Subcutaneous abdominal adipose tissue (tissue), 5 donors: ENCODE measurements at regions not wholly inside any gene's neighbourhood (a gene's known extent, or its start where the extent isn't known, plus 50 kb on each side); places are given as distances from the start of the nearest gene placed in this dataset.
"Not testable (repeated sequence)": the region's sequence is repeated elsewhere in the genome, so short reads cannot be mapped to it uniquely, and the experiment has no call there.

ENCODE experiments used
- H3K27ac ChIP-seq: one replicate; pipeline ENCODE4 v1.7.0; 2013; ENCODE audit warnings: low read depth, mild to moderate bottlenecking, inconsistent platforms, low read length, moderate library complexity
- H3K27me3 ChIP-seq, 5 donors: one replicate each; pipeline ENCODE4 v1.7.0; 2013; ENCODE audit warnings: low read length in 5 of 5, inconsistent platforms in 1 of 5; ENCODE audit not compliant: control insufficient read depth in 5 of 5, insufficient read depth in 4 of 5
- H3K36me3 ChIP-seq, 5 donors: one replicate each; pipeline ENCODE4 v1.7.0; 2013; ENCODE audit warnings: low read length in 5 of 5; ENCODE audit not compliant: control insufficient read depth in 5 of 5, insufficient read depth in 5 of 5
- H3K4me1 ChIP-seq, 5 donors: one replicate each; pipeline ENCODE4 v1.7.0; 2013; ENCODE audit warnings: low read length in 5 of 5, mild to moderate bottlenecking in 3 of 5, moderate library complexity in 1 of 5; ENCODE audit not compliant: control insufficient read depth in 5 of 5, insufficient read depth in 5 of 5
- H3K4me3 ChIP-seq, 5 donors: one replicate each; pipeline ENCODE4 v1.7.0; 2013; ENCODE audit warnings: low read length in 5 of 5, low read depth in 1 of 5
- H3K9ac ChIP-seq, 5 donors: one replicate each; pipeline ENCODE4 v1.7.0; 2013; ENCODE audit warnings: low read length in 5 of 5, mild to moderate bottlenecking in 4 of 5, moderate library complexity in 3 of 5
- H3K9me3 ChIP-seq, 5 donors: one replicate each; pipeline ENCODE4 v1.7.0; 2013; ENCODE audit warnings: low read length in 5 of 5; ENCODE audit not compliant: control insufficient read depth in 5 of 5
- donor health status: healthy.
- donor health status: healthy.
- donor health status: healthy.
- donor health status: healthy.
- donor health status: healthy.

DNA sequence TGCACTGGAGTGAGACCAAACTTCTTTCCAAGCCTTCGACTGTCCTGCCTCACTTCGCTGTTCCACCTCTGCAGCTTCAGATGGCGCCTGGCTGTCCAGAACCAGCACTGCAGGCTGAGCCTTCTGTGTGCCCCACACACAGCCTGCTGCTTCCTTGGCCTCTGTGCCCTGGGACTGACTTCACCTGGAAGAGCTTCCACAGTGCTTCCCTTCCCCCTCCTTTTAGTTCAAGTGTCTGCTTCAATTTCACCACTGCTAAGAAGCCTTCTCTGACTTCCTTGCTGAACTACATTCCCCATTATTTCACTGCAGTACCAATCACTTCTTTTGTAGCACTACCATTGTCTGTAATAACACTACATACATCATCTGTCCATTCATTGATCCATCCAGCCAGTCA is 315.1 kb upstream of the CHRNA7 start:
- H3K9ac ChIP-seq, H3K27ac ChIP-seq, H3K9me3 ChIP-seq, H3K27me3 ChIP-seq, H3K36me3 ChIP-seq, H3K4me1 ChIP-seq, H3K4me3 ChIP-seq: not testable (repeated sequence)

DNA sequence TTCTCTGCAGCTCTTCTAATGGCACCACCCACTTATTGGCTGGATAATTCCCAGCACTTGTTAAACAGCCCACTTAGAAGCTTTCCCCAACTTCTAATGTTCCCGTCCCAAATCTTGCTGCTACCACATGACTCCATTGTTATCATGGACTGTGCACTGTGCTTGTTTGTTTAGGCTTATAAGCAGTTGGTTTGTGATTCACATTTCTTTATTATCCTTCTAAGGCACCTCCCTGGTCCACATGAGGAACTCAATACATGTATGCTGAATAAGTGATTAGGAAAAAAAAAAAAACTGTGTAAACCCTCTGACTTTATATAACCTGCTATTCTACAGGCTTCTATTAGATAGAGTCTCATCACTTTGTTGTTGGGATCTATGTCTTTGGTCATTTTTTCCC is 311.7 kb upstream of the CHRNA7 start:
- not testable (repeated sequence) for H3K27me3 ChIP-seq, H3K9ac ChIP-seq, H3K9me3 ChIP-seq, H3K27ac ChIP-seq, H3K36me3 ChIP-seq, H3K4me3 ChIP-seq, H3K4me1 ChIP-seq

DNA sequence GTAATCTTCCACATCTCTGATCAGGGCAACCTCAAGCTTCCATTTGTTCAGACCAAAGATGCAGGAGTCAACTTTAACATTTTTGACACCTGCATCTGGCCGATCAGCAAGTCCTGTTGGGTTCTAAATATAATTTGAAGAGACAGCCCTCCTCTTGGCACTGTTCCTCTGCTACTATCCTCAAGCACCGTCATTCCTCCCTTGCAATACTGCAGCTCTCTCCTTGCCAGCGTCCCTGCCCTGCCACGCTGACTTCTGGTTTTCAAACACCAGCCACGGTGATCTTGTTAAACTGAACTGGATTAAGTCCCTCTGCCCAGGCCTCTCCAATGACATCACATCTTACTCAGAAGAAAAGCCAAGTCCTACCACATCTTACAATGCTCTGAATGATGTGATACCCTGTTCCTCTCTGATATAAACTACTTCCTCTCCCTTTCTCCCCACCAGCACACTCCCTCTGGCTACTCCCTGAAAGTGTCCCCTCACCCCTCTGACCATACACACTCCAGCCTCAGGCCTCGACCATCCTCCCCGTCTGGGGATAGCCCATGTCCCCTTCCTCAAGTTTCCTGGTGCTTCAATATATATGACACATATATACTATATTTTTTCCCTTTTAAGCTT is 310.8 kb upstream of the CHRNA7 start:
- H3K4me1 ChIP-seq, H3K4me3 ChIP-seq, H3K36me3 ChIP-seq, H3K27me3 ChIP-seq, H3K27ac ChIP-seq, H3K9ac ChIP-seq, H3K9me3 ChIP-seq: not testable (repeated sequence)

DNA sequence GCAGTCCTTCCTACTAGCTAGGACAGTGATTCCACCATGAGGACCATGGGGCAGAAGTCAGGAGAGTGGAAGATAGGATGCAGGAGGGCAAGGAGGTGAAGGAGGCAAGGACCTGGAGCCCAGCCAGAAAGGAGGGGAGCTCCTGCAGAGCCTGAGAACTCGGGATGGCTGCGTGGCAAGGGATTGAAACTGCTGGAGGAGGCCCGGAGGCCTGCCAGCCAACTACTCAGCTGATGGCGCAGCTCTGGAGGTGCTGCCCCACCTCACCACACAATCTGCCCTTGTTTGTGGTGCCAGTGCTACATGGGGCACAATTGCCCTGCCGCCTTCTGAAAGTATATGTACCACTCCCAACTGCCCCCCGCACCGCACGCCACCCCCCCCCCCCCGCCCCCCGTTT is 307.3 kb upstream of the CHRNA7 start:
- H3K27me3 ChIP-seq, H3K9me3 ChIP-seq, H3K27ac ChIP-seq, H3K4me1 ChIP-seq, H3K4me3 ChIP-seq, H3K36me3 ChIP-seq, H3K9ac ChIP-seq: not testable (repeated sequence)

DNA sequence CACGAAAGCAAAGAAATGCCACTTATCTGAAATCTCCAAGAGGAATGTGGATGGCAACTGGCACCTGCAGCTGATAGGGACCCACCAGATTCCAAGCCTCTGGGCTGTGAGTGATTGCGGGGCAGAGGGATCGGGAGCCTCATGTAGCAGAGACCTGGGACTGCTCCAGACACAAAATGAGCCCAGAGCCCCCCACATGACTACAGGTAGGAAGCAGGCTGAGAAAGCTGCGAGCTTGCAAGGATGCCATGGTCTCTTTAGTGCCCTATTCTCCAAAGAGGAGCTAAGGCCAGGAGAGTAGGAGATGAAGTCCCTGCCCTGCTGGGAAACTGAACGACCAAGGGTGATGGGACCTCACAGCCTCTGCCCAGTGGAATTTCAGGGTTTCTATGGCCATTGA is 305.4 kb upstream of the CHRNA7 start:
- not testable (repeated sequence) for H3K9me3 ChIP-seq, H3K9ac ChIP-seq, H3K4me1 ChIP-seq, H3K27ac ChIP-seq, H3K27me3 ChIP-seq, H3K36me3 ChIP-seq, H3K4me3 ChIP-seq

DNA sequence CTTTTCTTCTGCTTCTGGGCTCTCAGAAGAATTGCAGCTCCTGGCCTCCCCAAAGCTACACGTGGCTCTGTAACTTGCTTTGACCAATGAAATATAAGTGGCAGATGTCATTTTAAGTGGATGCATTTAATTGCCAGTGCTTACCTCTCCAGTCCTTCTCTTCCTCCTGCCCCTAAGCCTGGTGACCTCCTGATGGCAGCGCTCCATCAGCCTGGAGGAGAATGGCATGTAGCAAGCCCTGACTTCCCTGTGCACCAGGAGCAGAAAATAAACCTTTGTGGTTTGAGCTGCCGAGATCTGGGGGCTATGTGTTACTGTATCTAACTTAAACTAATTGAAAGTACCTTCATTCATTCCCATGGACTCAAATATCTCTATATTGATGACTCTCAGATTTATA is 304.7 kb upstream of the CHRNA7 start:
- H3K9me3 ChIP-seq, H3K4me3 ChIP-seq, H3K36me3 ChIP-seq, H3K4me1 ChIP-seq, H3K27ac ChIP-seq, H3K9ac ChIP-seq, H3K27me3 ChIP-seq: not testable (repeated sequence)

DNA sequence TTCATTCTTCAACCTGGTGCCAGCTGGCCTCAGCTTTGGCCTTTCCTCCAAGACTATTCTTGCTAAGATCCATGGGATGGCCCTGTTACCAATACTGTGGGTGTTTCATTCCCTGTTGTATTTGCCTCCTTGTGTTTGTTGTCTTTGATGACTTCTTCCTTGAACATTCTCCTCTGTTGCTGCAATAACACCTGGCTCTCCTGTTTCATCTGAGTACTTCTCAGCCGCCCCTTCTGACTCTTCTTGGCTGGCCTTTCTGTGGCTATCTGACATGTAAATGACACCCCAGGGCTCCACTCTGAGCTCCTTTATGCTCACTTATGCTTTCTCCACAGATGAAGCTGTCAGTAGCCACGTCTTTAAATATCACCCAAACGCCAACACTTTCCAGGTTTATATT is 302.7 kb upstream of the CHRNA7 start:
- Histone ChIP-seq H3K9me3 (peaks cover 0 to 2% (median 0%) of the 10 kb centered on the region in 5 donors), H3K27me3 (no peaks in the 10 kb centered on the region), H3K4me3 (no peak overlapping the region), H3K36me3 (no peaks in the 10 kb centered on the region), H3K9ac (no peak overlapping the region), H3K27ac (no peak overlapping the region), H3K4me1 (no peaks in the 10 kb centered on the region)

DNA sequence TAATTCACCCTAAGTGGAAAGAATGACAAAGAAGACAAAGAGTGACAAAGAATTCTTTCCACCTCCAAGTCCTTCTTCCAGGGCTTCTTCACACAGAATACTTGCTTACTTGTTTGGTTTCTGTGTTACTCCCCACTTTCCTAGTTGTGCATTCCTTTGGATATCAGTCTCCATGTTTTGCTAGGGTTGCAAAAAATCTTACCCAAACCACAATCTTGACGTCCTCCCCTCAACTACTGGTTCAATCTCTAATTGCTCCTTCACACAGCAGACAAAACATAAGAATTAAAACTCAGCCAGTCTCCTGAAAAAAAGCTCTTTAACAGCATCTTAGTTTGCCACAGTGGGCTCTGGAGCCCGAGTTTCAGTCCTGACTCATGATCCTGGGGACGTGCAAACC is 297.6 kb upstream of the CHRNA7 start:
- Histone ChIP-seq H3K36me3 (no peaks in the 10 kb centered on the region), H3K9me3 (peaks cover 0 to 2% (median 0%) of the 10 kb centered on the region in 5 donors), H3K9ac (no peak overlapping the region), H3K4me3 (no peak overlapping the region), H3K27ac (no peak overlapping the region), H3K27me3 (no peaks in the 10 kb centered on the region), H3K4me1 (no peaks in the 10 kb centered on the region)

DNA sequence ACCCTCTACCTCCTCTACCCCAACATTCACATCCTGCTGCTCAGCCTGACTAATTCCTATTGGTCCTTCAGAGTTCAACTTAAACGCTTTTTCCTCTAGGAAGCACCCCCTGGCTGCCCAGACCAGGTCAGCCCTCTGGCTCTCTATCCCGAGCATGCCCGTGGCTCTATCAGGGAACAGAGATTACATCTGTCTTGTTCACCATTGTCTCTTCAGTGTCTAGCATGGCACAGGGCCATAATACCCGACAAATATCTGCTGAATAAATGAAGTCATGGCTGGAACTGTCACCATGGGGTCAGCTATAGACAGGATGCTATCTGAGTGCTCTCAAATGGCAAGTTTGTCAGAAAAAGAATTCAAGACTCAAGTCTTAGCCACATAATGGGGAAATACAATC is 296.9 kb upstream of the CHRNA7 start:
- no peaks in the 10 kb centered on the region for H3K36me3 ChIP-seq
- no peak overlapping the region for H3K27ac ChIP-seq
- peaks cover 0 to 2% (median 0%) of the 10 kb centered on the region in 5 donors for H3K9me3 ChIP-seq
- no peaks in the 10 kb centered on the region for H3K4me1 ChIP-seq
- H3K4me3 ChIP-seq: no peak overlapping the region
- H3K9ac ChIP-seq: no peak overlapping the region
- no peaks in the 10 kb centered on the region for H3K27me3 ChIP-seq

DNA sequence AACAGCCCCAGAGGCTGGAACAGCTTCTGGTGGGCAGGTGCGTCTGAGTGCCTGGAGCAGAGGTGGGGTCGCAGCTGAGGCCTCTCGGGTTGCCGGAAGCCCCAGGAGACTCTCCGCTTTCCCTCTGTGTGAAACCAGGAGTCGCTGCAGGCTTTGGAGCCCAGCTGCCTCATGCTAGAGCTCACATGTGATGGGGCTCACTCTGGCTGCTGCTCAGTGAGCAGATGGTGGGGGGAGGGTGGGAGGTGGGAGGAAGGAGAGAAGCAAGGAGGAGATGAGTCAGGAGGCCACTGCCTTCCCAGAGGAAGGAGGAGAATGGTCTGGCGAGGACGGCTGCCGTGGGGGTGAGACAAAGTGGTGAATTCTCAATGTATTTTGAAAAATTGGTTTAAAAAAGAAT is 290.1 kb upstream of the CHRNA7 start:
- Histone ChIP-seq H3K27ac (no peak overlapping the region), H3K9ac (no peak overlapping the region), H3K27me3 (no peaks in the 10 kb centered on the region), H3K4me1 (no peaks in the 10 kb centered on the region), H3K9me3 (peaks cover 4 to 9% (median 7%) of the 10 kb centered on the region in 5 donors), H3K36me3 (no peaks in the 10 kb centered on the region), H3K4me3 (no peak overlapping the region)

DNA sequence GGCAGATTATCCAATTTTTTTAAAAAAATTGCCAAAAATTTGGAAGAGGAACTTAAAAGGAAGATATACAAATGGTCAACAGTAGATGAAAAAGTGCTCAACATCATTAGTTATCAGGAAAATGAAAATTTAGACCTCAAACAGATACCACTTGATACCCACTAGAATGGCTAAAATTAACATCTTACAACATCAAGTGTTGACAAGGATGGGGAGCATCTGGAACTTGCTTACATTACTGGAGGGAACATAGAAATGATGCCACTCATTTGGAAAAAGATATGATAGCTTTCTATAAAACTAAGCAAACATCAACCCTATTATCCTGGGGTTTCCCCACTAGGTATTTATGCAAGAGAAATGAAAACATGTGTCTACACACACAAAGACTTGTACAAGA is 284.5 kb upstream of the CHRNA7 start:
- Histone ChIP-seq H3K27ac (no peak overlapping the region), H3K9ac (no peak overlapping the region)

More for the DNA sequence above, 284.5 kb upstream of the CHRNA7 start:
- H3K4me1 ChIP-seq: no peaks in the 10 kb centered on the region
- no peaks in the 10 kb centered on the region for H3K36me3 ChIP-seq
- no peaks in the 10 kb centered on the region for H3K27me3 ChIP-seq
- H3K9me3 ChIP-seq: peaks cover 4 to 17% (median 10%) of the 10 kb centered on the region in 5 donors
- no peak overlapping the region for H3K4me3 ChIP-seq
